Stimulated activated naive CD8-positive, alpha-beta T cell treated with anti-CD3 and anti-CD28 coated beads, Interleukin-15, Interleukin-2, amounts not matched to agents 100 U/mL and 50 U/mL, for 24 hours (primary cell): ENCODE measurements at regions not wholly inside any gene's neighbourhood (a gene's known extent, or its start where the extent isn't known, plus 50 kb on each side); places are given as distances from the start of the nearest gene placed in this dataset.

ENCODE experiments used
- ATAC-seq: fragments of 150-1000 bp; cut with Tn5 transposase; one replicate; pipeline ENCODE4 v1.10.0; 2021
- DNase-seq: peaks from one replicate; pipeline ENCODE4 v3.0.0; 2021

DNA sequence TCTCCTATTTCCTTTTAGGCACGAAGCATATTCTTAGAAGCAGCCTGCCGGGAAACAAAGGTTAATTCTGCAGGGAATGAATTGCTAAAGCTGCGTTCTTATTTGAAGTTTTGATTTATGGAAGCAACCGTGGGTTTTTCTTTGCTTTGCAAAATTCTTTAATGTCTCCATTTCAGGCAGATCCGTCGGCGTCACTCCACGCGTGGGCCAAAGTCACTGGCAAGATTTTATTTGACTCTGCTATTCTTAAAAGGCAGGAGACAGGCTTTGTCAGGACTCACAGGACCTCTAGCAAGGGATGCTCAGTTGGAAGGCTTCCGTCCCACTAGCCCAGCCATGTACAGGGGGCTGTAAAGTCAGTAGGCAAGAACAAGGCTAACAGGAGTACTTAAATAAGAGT, 387.3 kb upstream of the XYLT1 start:
- ATAC-seq = no peak
- DNase-seq = no peak

DNA sequence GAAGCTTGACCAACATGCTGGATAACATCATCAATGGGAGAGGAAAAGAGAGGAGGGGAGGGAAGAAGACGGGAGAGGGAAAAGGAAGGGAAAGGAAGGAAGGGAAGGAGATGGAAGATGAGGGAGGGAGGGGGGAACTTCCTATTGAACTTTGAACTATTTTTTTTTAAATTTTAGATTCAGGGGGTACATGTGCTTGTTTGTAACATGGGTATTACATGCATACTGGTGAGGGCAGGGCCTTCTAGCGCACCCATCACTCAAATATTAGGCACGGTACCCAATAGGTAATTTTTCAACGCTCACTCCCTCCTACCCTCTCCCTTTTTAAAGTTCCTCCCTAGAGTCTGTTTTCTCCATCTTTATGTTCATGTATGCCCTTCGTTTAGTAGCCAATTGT, 383.2 kb upstream of the XYLT1 start:
- ATAC-seq (no peak), DNase-seq (no peak)

- ATAC-seq (no peak), DNase-seq (no peak)
Measured at GRCh38 chr16:17852977-17853702, 382.4 kb upstream of the XYLT1 start.

- ATAC-seq = no peak
- no peak for DNase-seq
Measured at GRCh38 chr16:17850581-17851250, 380.0 kb upstream of the XYLT1 start.

- no peak for ATAC-seq
- DNase-seq = no peak
Measured at GRCh38 chr16:17847234-17847795, 376.6 kb upstream of the XYLT1 start.

GRCh38 chr16:17846030-17846429, 375.3 kb upstream of the XYLT1 start:
- no peak for ATAC-seq
- DNase-seq = no peak

DNA sequence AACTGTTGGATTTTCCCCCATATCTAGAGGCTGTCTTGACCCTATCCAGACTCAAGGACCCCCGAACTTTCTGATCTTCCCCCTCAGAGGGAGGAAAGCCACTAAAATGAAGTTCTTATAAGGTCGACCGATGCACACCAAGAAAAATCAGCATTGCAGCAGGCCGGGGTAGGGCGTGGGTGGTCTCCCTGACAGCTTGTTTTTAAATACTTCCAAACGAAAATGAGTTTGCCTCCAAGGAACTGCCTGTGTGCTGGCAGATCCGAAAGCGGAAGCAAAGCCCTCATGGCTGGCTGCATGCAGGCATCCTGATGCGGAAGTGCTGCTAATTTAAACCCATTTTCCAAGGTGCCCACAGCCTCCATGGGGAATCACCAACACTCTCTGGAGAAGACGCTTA, 374.3 kb upstream of the XYLT1 start:
- no peak for DNase-seq
- no peak for ATAC-seq

DNA sequence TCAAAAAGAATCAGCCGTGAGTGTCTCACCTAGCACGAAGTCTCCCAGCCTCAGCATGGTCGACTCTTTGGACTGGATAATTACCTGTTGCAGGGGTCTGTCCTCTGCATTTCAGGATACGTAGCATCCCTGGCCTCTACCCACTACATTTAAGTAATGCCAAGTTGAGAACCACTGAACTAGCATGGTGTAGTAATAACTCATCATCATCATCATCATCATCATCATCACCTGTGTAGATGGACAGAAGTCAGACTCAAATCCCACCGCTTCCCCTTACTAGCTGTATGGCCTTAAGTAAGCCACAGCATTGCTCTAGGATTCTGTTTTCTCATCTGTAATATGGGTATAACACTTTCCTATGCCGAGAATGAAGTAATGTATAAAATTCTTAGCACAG, 373.1 kb upstream of the XYLT1 start:
- no peak for DNase-seq
- ATAC-seq = no peak

DNA sequence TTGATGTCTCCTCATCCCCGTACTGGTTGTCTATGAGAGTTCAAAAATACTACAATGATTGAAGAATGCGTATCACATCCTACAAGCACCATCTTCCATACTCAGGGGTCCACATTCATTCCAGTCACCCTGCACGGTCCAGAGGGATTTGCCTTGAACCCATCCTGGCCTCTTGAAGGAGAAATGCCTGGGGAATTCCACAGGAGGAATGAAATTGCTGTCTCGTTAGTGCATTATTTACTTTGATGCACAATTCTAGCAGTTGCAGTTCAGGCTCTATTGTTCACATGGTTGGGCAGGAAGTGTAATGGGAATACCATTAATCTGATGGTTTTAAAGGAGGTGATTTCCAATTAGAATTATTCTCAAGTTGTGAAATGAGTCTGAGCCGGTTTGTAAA, 369.1 kb upstream of the XYLT1 start:
- ATAC-seq (no peak), DNase-seq (no peak)

GRCh38 chr16:17839272-17839671, 368.5 kb upstream of the XYLT1 start:
- DNase-seq = no peak
- no peak for ATAC-seq

- ATAC-seq (peak; percentile 43), DNase-seq (no peak)
Measured at GRCh38 chr16:17836868-17837602, 366.3 kb upstream of the XYLT1 start.

DNA sequence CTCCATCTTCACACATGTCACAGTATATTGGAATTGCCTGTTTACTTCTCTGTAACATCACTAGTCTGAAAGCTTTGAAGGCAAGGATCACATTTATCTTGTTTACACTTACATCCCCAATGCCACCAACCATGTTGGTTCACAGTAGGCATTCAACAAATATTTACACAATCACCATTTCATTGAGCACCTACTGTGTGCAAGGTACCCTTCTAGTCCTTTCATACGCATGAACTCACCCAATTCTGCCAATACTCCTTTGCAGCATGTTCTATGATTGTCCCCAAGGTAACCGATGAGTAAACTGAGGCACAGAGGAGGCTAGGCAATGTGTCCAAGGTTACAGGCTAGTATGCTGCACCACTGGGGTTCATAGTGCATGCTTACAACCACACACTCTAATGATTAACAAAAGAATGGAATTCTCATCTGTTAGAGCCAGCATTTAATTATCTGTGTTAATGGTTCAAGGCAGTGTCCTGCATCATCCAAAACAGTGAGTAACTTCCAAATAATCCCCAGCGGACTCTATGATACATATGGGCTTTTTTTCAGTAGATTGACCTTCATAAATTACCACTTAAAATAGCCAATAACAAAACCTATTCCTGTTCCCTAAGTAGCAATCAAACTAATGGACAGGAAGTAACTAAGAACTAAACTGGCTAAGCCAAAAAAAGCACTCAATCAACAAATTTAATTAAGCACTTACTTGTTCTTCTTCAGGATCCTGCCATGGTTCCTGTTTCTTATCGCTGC, 364.5 kb upstream of the XYLT1 start:
- DNase-seq (no peak), ATAC-seq (no peak)

DNA sequence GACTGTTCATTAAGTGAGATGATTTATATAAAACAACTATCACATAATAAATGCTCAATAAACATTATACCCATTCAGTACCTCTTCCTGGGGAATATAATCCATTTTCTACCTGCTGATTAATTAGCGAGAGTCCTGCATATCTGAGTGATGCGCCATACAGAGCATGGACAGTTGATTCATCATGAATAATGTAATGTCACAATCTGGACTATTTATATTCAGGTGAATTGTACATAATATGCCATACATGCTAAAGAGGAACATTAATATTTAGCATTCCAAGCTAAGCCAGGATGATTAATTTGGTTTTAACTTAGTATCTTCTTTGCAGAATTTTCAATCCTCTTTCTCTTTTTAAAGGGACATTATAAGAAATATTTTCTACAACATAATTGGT, 362.0 kb upstream of the XYLT1 start:
- no peak for ATAC-seq
- no peak for DNase-seq

DNA sequence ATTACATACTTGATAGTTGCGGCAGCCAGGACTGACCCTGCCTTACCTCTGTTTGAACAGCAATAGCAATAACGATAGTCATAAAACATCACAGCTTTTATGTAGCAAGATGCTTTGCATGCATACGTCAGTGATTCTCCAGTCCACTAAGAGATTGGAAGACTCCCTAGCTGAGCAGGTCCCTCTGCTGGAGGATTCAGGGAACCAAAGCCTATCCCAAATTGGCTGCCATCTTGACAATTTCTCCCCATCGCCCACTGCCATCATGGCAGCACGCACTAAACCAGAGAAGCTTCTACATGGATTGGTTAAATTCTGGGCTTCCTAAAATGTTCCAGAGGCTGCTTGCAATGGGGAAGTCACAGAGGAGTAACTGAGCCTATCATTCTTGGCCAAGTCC, 360.6 kb upstream of the XYLT1 start:
- DNase-seq = no peak
- ATAC-seq = no peak

DNA sequence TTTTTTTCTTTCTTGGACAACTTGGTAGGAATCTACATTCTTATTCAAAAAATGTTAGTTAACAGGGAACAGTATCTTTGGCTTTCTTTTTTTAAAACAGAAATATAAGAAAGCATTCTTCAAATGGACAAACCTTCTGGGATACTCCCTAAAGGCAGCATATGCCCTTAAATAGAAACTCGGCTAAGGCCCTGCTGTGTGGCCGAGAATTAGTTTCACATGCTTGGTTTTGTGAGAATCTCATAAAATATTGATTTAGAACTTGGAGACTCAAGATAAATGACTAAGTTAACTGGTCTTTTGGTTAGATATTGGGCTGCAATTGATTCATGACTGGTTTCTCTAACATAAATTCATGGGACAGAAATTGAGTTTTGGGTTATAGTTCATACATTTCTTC, 359.9 kb upstream of the XYLT1 start:
- no peak for DNase-seq
- ATAC-seq = no peak

DNA sequence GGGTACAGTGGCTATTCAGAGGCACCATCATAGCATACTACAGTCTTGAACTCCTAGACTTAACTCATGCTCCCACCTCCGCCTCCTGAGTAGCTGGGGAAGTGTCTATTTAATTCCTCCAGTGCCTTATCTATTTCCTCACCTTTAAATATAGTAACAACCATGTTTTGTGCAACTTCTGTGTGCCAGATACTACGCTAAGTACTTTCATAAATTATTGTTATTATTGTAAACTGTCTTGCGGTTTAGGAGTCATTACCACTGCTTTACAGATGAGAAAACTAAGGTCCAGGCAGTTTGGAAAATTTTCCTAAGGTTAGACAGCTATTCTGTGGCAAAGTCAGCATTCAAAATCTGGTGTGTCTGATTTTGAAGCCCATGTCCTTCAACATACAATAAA, 359.1 kb upstream of the XYLT1 start:
- DNase-seq = no peak
- ATAC-seq = no peak

GRCh38 chr16:17828012-17828411, 357.3 kb upstream of the XYLT1 start:
- no peak for DNase-seq
- ATAC-seq = no peak

GRCh38 chr16:17827313-17827712, 356.6 kb upstream of the XYLT1 start:
- DNase-seq (no peak), ATAC-seq (no peak)

DNA sequence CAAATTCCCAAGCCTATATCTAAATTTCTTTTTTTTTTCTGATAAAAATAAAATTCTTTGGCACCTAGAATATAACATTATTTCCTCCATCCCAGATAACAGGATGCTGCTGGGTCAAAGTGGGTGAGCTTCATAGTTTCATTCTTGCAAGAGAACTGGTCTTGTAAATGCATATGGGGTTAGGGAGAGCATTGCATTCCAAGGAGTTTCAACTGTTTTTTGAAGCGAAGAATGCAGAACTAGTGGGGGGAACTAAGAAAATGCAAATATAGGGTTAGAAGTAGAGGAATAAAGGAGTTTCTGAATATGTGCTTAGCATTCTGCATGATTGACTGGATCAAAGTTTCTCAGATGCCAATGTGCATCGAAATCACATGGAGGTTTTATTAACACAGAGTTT, 347.2 kb upstream of the XYLT1 start:
- no peak for DNase-seq
- no peak for ATAC-seq

DNA sequence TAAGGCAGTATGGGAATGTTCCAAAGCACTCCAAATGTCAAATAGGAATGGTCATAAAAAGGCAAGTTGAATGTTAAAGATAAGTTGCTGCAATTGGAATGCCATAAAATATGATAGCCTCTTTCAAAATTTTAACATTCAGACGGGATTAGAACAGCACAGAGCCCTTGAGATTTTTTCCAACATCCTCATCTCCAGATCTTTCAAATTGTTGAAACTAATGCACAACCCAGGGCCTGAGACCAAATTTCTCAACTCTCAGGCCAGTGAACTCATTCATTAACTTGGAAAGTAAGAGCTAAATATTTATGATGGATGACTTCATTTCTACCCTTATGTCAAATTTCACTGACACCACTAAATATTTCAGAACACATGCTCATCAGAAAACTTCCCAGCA, 346.5 kb upstream of the XYLT1 start:
- DNase-seq = no peak
- no peak for ATAC-seq

- DNase-seq (no peak), ATAC-seq (no peak)
Measured at GRCh38 chr16:17812771-17813170, 342.0 kb upstream of the XYLT1 start.

DNA sequence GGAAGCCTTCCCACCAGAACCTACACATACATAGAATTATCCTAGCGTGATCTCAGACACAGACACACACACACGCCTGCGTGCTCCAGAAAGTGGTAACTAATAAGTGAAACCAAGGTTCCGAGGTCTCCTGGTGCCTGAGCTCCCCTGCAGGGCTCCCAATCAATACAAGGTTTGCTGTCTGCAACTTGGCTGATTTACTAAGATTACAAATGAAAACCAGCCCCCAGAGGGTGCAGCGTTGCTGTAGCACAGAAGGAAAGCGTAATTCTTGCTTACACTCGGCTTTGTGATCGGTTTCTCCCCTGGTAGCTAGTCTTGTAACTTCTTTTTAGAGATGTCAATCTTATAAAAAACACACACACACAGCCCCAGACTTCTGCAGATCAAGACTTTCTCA, 334.1 kb upstream of the XYLT1 start:
- no peak for DNase-seq

More for the DNA sequence above, 334.1 kb upstream of the XYLT1 start:
- no peak for ATAC-seq
